Fibroblast of lung (primary cell): ENCODE measurements at regions not wholly inside any gene's neighbourhood (a gene's known extent, or its start where the extent isn't known, plus 50 kb on each side); places are given as distances from the start of the nearest gene placed in this dataset.
A peak's percentile ranks its signal among the peaks of the same experiment; 100 is the strongest.

Source experiments
- DNase-seq, 2 donors: peaks; one replicate each; pipeline versions ENCODE4 v3.0.0 to v3.0.0-alpha.2; 2010; ENCODE audit warnings: low read depth in 2 of 2
- H2AFZ ChIP-seq: 2 replicates; pipeline ENCODE4 v1.5.1; 2012; ENCODE audit warnings: low read length, control low read depth, inconsistent platforms
- H3K27ac ChIP-seq: 2 replicates; pipeline ENCODE4 v1.5.1; 2011; ENCODE audit warnings: low read length, control low read depth; ENCODE audit not compliant: insufficient read depth
- H3K27me3 ChIP-seq: 2 replicates; pipeline ENCODE4 v1.5.1; 2011; ENCODE audit warnings: mild to moderate bottlenecking, low read length; ENCODE audit not compliant: control insufficient read depth, insufficient read depth
- H3K36me3 ChIP-seq: 2 replicates; pipeline ENCODE4 v1.5.1; 2011; ENCODE audit warnings: low read length; ENCODE audit not compliant: control insufficient read depth, insufficient read depth
- H3K4me1 ChIP-seq: 2 replicates; pipeline ENCODE4 v1.5.1; 2011; ENCODE audit warnings: low read length; ENCODE audit not compliant: control insufficient read depth, insufficient read depth; ENCODE audit errors: extremely low read depth
- H3K4me2 ChIP-seq: 2 replicates; pipeline ENCODE4 v1.5.1; 2011; ENCODE audit warnings: low read length, control low read depth; ENCODE audit not compliant: insufficient read depth; ENCODE audit errors: extremely low read depth
- H3K4me3 ChIP-seq, 4 experiments: fragments of 200-600 bp in 1 of 4; sonication (generic) in 1 of 4; replicated peaks in 1 of 4; 2 replicates each; pipeline ENCODE4 v1.5.1; 2011 to 2016; ENCODE audit warnings: low read length in 4 of 4, low read depth in 3 of 4, mild to moderate bottlenecking in 3 of 4, control low read depth in 2 of 4, inconsistent platforms in 1 of 4, mixed read lengths in 1 of 4; ENCODE audit not compliant: insufficient read depth in 1 of 4; ENCODE audit errors: control extremely low read depth in 1 of 4
- H3K79me2 ChIP-seq: 2 replicates; pipeline ENCODE4 v1.5.1; 2012; ENCODE audit warnings: mild to moderate bottlenecking, low read length, inconsistent platforms; ENCODE audit not compliant: control insufficient read depth, insufficient read depth
- H3K9ac ChIP-seq: 2 replicates; pipeline ENCODE4 v1.5.1; 2011; ENCODE audit warnings: mild to moderate bottlenecking, low read length, control low read depth; ENCODE audit not compliant: insufficient read depth
- H3K9me3 ChIP-seq: 2 replicates; pipeline ENCODE4 v1.5.1; 2012; ENCODE audit warnings: low read depth, low read length; ENCODE audit not compliant: control insufficient read depth, insufficient read depth
- H4K20me1 ChIP-seq: 2 replicates; pipeline ENCODE4 v1.5.1; 2011; ENCODE audit warnings: low read length; ENCODE audit not compliant: control insufficient read depth, insufficient read depth; ENCODE audit errors: extremely low read depth
- CTCF ChIP-seq, 2 donors: IDR thresholded peaks in 1 of 2; conservative IDR thresholded peaks in 1 of 2; 1 replicate in 1 of 2; 2 replicates in 1 of 2; pipeline ENCODE4 v1.5.1; 2011 to 2012; ENCODE audit warnings: low read length in 2 of 2, control low read depth in 1 of 2, inconsistent platforms in 1 of 2, low read depth in 1 of 2, mild to moderate bottlenecking in 1 of 2
- EZH2 ChIP-seq: IDR thresholded peaks from 2 replicates; pipeline ENCODE4 v1.5.1; 2012; ENCODE audit warnings: low read length, control low read depth, mild to moderate bottlenecking; ENCODE audit errors: missing control alignments

GRCh38 chr6:16982807-16983206 is 119.0 kb upstream of the STMND1 start:
- Histone ChIP-seq H2AFZ (no peak overlapping the region), H3K27ac (no peak overlapping the region), H3K27me3 (peaks cover 3% of the 10 kb centered on the region), H3K4me1 (peaks cover 21% of the 10 kb centered on the region), H3K4me3 (no peak overlapping the region), H3K9me3 (no peaks in the 10 kb centered on the region), H4K20me1 (no peaks in the 10 kb centered on the region), H3K36me3 (no peaks in the 10 kb centered on the region), H3K9ac (no peak overlapping the region), H3K4me2 (no peak overlapping the region), H3K79me2 (no peaks in the 10 kb centered on the region)
- TF ChIP-seq EZH2 (no peak), CTCF (conservative IDR thresholded peaks at IDR 0.05 in 1 of 2, IDR thresholded peaks at IDR 0.05 in 1 of 2; ENCODE audit: low read depth in 1 of 2, low read length in 2 of 2) (no peak)
- DNase-seq = peak; percentile 96 to 99

DNA sequence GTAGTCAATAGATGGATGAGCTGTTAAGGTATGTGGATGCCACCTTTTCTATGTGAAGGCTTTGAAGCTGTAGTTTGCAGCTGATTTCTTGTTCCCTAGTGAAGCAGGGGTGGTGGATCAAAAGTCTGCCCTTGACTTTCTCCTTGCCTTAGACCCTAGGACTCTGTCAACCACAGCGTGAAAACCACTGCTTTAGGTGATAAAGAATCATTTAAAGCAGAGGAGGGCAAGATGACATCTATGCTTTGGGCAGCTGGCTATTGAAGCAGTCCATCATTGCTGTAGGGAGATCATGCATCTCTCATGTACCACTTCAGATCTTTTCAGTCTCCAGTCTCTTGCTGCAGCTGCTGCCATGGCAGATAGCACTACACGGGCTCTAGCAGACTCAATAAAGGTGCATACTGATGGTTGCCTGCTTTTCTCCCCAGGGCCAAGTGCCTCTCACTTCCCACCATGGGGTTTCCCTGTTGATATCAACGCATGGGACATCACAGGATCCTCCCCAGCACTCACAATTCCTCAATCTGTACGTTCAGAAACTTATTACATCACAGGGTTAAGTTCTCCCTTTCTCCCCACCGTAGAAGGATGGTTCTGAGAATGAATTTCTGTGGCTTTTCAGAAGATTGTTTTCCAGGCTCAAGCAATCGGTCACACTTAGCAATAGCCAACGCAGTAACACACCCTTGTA is 122.0 kb upstream of the STMND1 start:
- Histone ChIP-seq H3K9me3 (no peaks in the 10 kb centered on the region), H2AFZ (no peak overlapping the region), H3K27ac (no peak overlapping the region), H3K36me3 (no peaks in the 10 kb centered on the region), H3K4me1 (peaks cover 6% of the 10 kb centered on the region), H3K27me3 (peaks cover 3% of the 10 kb centered on the region), H3K9ac (no peak overlapping the region), H3K4me2 (no peak overlapping the region), H3K4me3 (no peak overlapping the region), H4K20me1 (no peaks in the 10 kb centered on the region), H3K79me2 (no peaks in the 10 kb centered on the region)
- no peak for DNase-seq
- no peak for TF ChIP-seq CTCF (conservative IDR thresholded peaks at IDR 0.05 in 1 of 2, IDR thresholded peaks at IDR 0.05 in 1 of 2; ENCODE audit: low read depth in 1 of 2, low read length in 2 of 2)

DNA sequence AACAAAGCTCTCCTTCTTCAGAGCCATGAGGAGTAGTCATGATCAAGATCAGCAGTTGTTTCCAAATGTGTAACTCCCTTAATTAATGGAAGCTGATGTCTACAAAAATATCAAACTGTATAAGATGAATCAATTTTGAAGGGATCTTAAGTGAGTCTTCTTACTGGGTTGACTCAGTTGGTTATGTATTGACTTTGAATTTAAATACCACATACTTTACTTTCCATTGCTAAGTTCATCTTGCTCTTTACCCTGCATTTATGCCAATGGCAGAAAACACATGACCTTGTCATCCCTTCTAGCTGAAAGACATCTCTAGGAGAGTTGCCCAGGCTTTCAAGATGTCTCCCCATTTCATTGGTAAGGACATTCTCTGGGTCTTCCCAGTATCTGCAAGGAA is 123.2 kb upstream of the STMND1 start:
- Histone ChIP-seq H3K27ac (no peak overlapping the region), H3K4me1 (peaks cover 6% of the 10 kb centered on the region), H2AFZ (no peak overlapping the region), H3K36me3 (no peaks in the 10 kb centered on the region), H3K4me2 (no peak overlapping the region), H3K9ac (no peak overlapping the region), H4K20me1 (no peaks in the 10 kb centered on the region), H3K9me3 (no peaks in the 10 kb centered on the region), H3K27me3 (peaks cover 3% of the 10 kb centered on the region), H3K4me3 (no peak overlapping the region), H3K79me2 (no peaks in the 10 kb centered on the region)
- TF ChIP-seq CTCF (conservative IDR thresholded peaks at IDR 0.05 in 1 of 2, IDR thresholded peaks at IDR 0.05 in 1 of 2; ENCODE audit: low read depth in 1 of 2, low read length in 2 of 2) = no peak
- TF ChIP-seq EZH2 = no peak
- no peak for DNase-seq
